GM12891 (cell line): ENCODE measurements at regions not wholly inside any gene's neighbourhood (a gene's known extent, or its start where the extent isn't known, plus 50 kb on each side); places are given as distances from the start of the nearest gene placed in this dataset.

Source experiments
- PAX5 ChIP-seq: IDR thresholded peaks from 2 replicates; pipeline ENCODE4 v1.6.1; 2011; ENCODE audit warnings: low read length, moderate library complexity, mild to moderate bottlenecking; ENCODE audit not compliant: insufficient read depth, severe bottlenecking
- POLR2A ChIP-seq: IDR thresholded peaks from 2 replicates; pipeline ENCODE4 v1.6.1; 2011; ENCODE audit warnings: low read depth, low read length, control low read depth
- POLR2AphosphoS5 ChIP-seq: IDR thresholded peaks from 2 replicates; pipeline ENCODE4 v1.6.1; 2011; ENCODE audit warnings: low read depth, low read length, control low read depth
- SPI1 ChIP-seq: IDR thresholded peaks from 2 replicates; pipeline ENCODE4 v1.6.1; 2011; ENCODE audit warnings: low read depth, low read length, control low read depth
- TAF1 ChIP-seq: IDR thresholded peaks from 2 replicates; pipeline ENCODE4 v1.6.1; 2011; ENCODE audit warnings: low read depth, low read length, control low read depth

- no peak for TF ChIP-seq POLR2A
- TF ChIP-seq POLR2AphosphoS5: no peak
- no peak for TF ChIP-seq TAF1
- no peak for TF ChIP-seq PAX5
- TF ChIP-seq SPI1: no peak
Measured at GRCh38 chr10:47196691-47197090, 103.3 kb upstream of the GDF10 start.
